ENCODE measurements at regions not wholly inside any gene's neighbourhood (a gene's known extent, or its start where the extent isn't known, plus 50 kb on each side); places are given as distances from the start of the nearest gene placed in this dataset.

- TF ChIP-seq Cebpa-rat (IDR thresholded peaks at IDR 0.05), result no peak
- no peaks in the 10 kb centered on the region for H3K27me3 ChIP-seq
- no peak overlapping the region for H3K9ac ChIP-seq
- no peak overlapping the region for H3K27ac ChIP-seq
- peaks cover 0 to 4% (median 0%) of the 10 kb centered on the region in 10 experiments; a peak in 3 of 20 replicates for H3K4me1 ChIP-seq
- no peak overlapping the region for H3K4me3 ChIP-seq
- no peaks in the 10 kb centered on the region for H4K20me1 ChIP-seq
- 0 out of 22 replicates have a peak, but pooled peaks cover 0 to 10% (median 0%) of the 10 kb centered on the region in 11 experiments for H3K9me3 ChIP-seq (replicated peaks in 1 of 11)
- no peak overlapping the region for H3K4me2 ChIP-seq
- H3K36me3 ChIP-seq, result no peaks in the 10 kb centered on the region
Measured at GRCh38 chr10:10125676-10126075, 892.0 kb upstream of the CELF2 start.

GRCh38 chr10:10126218-10126617 is 891.5 kb upstream of the CELF2 start:
- peaks cover 0 to 4% (median 0%) of the 10 kb centered on the region in 10 experiments; a peak in 3 of 20 replicates for H3K4me1 ChIP-seq
- H3K27ac ChIP-seq, result no peak overlapping the region
- no peak overlapping the region for H3K4me2 ChIP-seq
- H3K36me3 ChIP-seq, result no peaks in the 10 kb centered on the region
- no peak overlapping the region for H3K4me3 ChIP-seq
- 0 out of 22 replicates have a peak, but pooled peaks cover 0 to 10% (median 0%) of the 10 kb centered on the region in 11 experiments for H3K9me3 ChIP-seq (replicated peaks in 1 of 11)
- H3K9ac ChIP-seq, result no peak overlapping the region
- TF ChIP-seq Cebpa-rat (IDR thresholded peaks at IDR 0.05), result no peak
- H3K27me3 ChIP-seq, result no peaks in the 10 kb centered on the region
- H4K20me1 ChIP-seq, result no peaks in the 10 kb centered on the region

- H3K36me3 ChIP-seq, result no peaks in the 10 kb centered on the region
- no peaks in the 10 kb centered on the region for H4K20me1 ChIP-seq
- H3K4me3 ChIP-seq, result no peak overlapping the region
- H3K9me3 ChIP-seq (replicated peaks in 1 of 11), result 0 out of 22 replicates have a peak, but pooled peaks cover 0 to 10% (median 0%) of the 10 kb centered on the region in 11 experiments
- no peak overlapping the region for H3K9ac ChIP-seq
- H3K4me1 ChIP-seq, result peaks cover 0 to 4% (median 0%) of the 10 kb centered on the region in 10 experiments; a peak in 3 of 20 replicates
- H3K27me3 ChIP-seq, result no peaks in the 10 kb centered on the region
- H3K27ac ChIP-seq, result no peak overlapping the region
- no peak for TF ChIP-seq Cebpa-rat (IDR thresholded peaks at IDR 0.05)
- no peak overlapping the region for H3K4me2 ChIP-seq
Measured at GRCh38 chr10:10128387-10128786, 889.3 kb upstream of the CELF2 start.

GRCh38 chr10:10130686-10131085 is 887.0 kb upstream of the CELF2 start:
- peaks cover 0 to 4% (median 0%) of the 10 kb centered on the region in 10 experiments; a peak in 3 of 20 replicates for H3K4me1 ChIP-seq
- TF ChIP-seq Cebpa-rat (IDR thresholded peaks at IDR 0.05), result no peak
- H3K27me3 ChIP-seq, result no peaks in the 10 kb centered on the region
- no peaks in the 10 kb centered on the region for H3K36me3 ChIP-seq
- H3K4me2 ChIP-seq, result no peak overlapping the region
- no peak overlapping the region for H3K4me3 ChIP-seq
- no peak overlapping the region for H3K27ac ChIP-seq
- H3K9me3 ChIP-seq (replicated peaks in 1 of 11), result 0 out of 22 replicates have a peak, but pooled peaks cover 0 to 2% (median 0%) of the 10 kb centered on the region in 11 experiments
- no peak overlapping the region for H3K9ac ChIP-seq
- H4K20me1 ChIP-seq, result no peaks in the 10 kb centered on the region

- no peak overlapping the region for H3K9ac ChIP-seq
- no peak overlapping the region for H3K4me2 ChIP-seq
- no peaks in the 10 kb centered on the region for H3K36me3 ChIP-seq
- no peaks in the 10 kb centered on the region for H4K20me1 ChIP-seq
- H3K4me1 ChIP-seq, result no peaks in the 10 kb centered on the region; a peak in 1 of 20 replicates
- H3K27me3 ChIP-seq, result no peaks in the 10 kb centered on the region
- H3K4me3 ChIP-seq, result no peak overlapping the region
- H3K27ac ChIP-seq, result no peak overlapping the region
- H3K9me3 ChIP-seq (replicated peaks in 1 of 11), result no peaks in the 10 kb centered on the region
- no peak for TF ChIP-seq Cebpa-rat (IDR thresholded peaks at IDR 0.05)
Measured at GRCh38 chr10:10132009-10132408, 885.7 kb upstream of the CELF2 start.

GRCh38 chr10:10133281-10133680 is 884.4 kb upstream of the CELF2 start:
- no peaks in the 10 kb centered on the region for H3K27me3 ChIP-seq
- no peak overlapping the region for H3K9ac ChIP-seq
- no peak overlapping the region for H3K4me2 ChIP-seq
- no peak overlapping the region for H3K27ac ChIP-seq
- no peaks in the 10 kb centered on the region for H4K20me1 ChIP-seq
- H3K36me3 ChIP-seq, result no peaks in the 10 kb centered on the region
- peaks cover 0 to 2% (median 0%) of the 10 kb centered on the region in 10 experiments; a peak in 2 of 20 replicates for H3K4me1 ChIP-seq
- no peak for TF ChIP-seq Cebpa-rat (IDR thresholded peaks at IDR 0.05)
- no peak overlapping the region for H3K4me3 ChIP-seq
- H3K9me3 ChIP-seq (replicated peaks in 1 of 11), result no peaks in the 10 kb centered on the region

- peak overlapping the region; percentile 3 to 44 (median 29); a peak in 10 of 20 replicates for H3K4me3 ChIP-seq
- H3K4me1 ChIP-seq, result peaks cover 0 to 4% (median 0%) of the 10 kb centered on the region in 10 experiments; a peak in 1 of 20 replicates
- H3K9ac ChIP-seq, result peak overlapping the region in 8 of 11 experiments; percentile 13 to 58 (median 38); a peak in 8 of 22 replicates
- no peaks in the 10 kb centered on the region for H3K9me3 ChIP-seq (replicated peaks in 1 of 11)
- H3K4me2 ChIP-seq, result peak overlapping the region; percentile 34 to 85 (median 60); a peak in 19 of 22 replicates
- no peaks in the 10 kb centered on the region for H4K20me1 ChIP-seq
- no peaks in the 10 kb centered on the region for H3K27me3 ChIP-seq
- H3K27ac ChIP-seq, result peak overlapping the region in 6 of 11 experiments; percentile 0 to 34 (median 17); a peak in 4 of 22 replicates
- H3K36me3 ChIP-seq, result no peaks in the 10 kb centered on the region
- no peak for TF ChIP-seq Cebpa-rat (IDR thresholded peaks at IDR 0.05)
Measured at GRCh38 chr10:10138685-10139084, 879.0 kb upstream of the CELF2 start.

- H3K9me3 ChIP-seq (replicated peaks in 1 of 11), result no peaks in the 10 kb centered on the region
- no peaks in the 10 kb centered on the region for H4K20me1 ChIP-seq
- H3K4me2 ChIP-seq, result no peak overlapping the region
- H3K4me3 ChIP-seq, result no peak overlapping the region
- no peaks in the 10 kb centered on the region for H3K36me3 ChIP-seq
- no peak overlapping the region for H3K9ac ChIP-seq
- H3K27ac ChIP-seq, result no peak overlapping the region
- no peaks in the 10 kb centered on the region for H3K27me3 ChIP-seq
- no peak for TF ChIP-seq Cebpa-rat (IDR thresholded peaks at IDR 0.05)
- peaks cover 0 to 4% (median 0%) of the 10 kb centered on the region in 10 experiments; a peak in 1 of 20 replicates for H3K4me1 ChIP-seq
Measured at GRCh38 chr10:10141782-10142382, 875.8 kb upstream of the CELF2 start.

- H3K4me3 ChIP-seq, result no peak overlapping the region
- no peaks in the 10 kb centered on the region for H3K4me1 ChIP-seq
- H3K4me2 ChIP-seq, result no peak overlapping the region
- H4K20me1 ChIP-seq, result no peaks in the 10 kb centered on the region
- no peaks in the 10 kb centered on the region for H3K27me3 ChIP-seq
- no peaks in the 10 kb centered on the region for H3K9me3 ChIP-seq (replicated peaks in 1 of 11)
- no peak overlapping the region for H3K9ac ChIP-seq
- TF ChIP-seq Cebpa-rat (IDR thresholded peaks at IDR 0.05), result no peak
- H3K36me3 ChIP-seq, result no peaks in the 10 kb centered on the region
- no peak overlapping the region for H3K27ac ChIP-seq
Measured at GRCh38 chr10:10146604-10147003, 871.1 kb upstream of the CELF2 start.

- Histone ChIP-seq H3K4me1 (no peaks in the 10 kb centered on the region), H3K27ac (no peak overlapping the region), H3K4me3 (no peak overlapping the region), H4K20me1 (no peaks in the 10 kb centered on the region), H3K4me2 (no peak overlapping the region), H3K9me3 (replicated peaks in 1 of 11) (no peaks in the 10 kb centered on the region), H3K27me3 (no peaks in the 10 kb centered on the region), H3K36me3 (no peaks in the 10 kb centered on the region), H3K9ac (no peak overlapping the region)
- TF ChIP-seq Cebpa-rat (IDR thresholded peaks at IDR 0.05), result no peak
Measured at GRCh38 chr10:10149899-10150298, 867.8 kb upstream of the CELF2 start.
